Activated CD8-positive, alpha-beta memory T cell treated with anti-CD3 and anti-CD28 coated beads, Interleukin-2, amount 50 U/mL, for 24 hours (primary cell): ENCODE measurements at regions not wholly inside any gene's neighbourhood (a gene's known extent, or its start where the extent isn't known, plus 50 kb on each side); places are given as distances from the start of the nearest gene placed in this dataset.

ENCODE experiments used
- DNase-seq: peaks from one replicate; pipeline ENCODE4 v3.0.0-alpha.2; 2020; ENCODE audit errors: extremely low read depth

DNA sequence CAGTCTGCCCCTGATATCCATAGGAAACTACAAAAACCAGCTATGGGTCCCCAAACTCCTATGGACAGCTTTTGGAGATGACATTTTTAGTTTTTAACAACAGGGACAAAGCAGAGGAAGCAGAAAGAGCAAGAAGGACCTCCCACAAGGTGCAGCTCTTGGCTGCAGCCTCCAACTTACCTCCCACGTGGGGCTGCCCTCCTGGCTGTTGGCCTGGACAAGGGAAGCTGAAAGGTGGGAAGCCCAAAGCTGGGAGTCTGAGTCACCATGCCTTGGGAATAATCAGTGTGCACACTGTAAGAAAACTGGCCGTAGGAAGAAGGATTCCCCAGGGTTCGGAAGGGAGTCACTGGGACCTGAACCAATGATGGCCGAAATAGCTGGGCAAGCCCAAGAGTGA lies 51.8 kb upstream of the PAX1 start:
- DNase-seq = no peak

- no peak for DNase-seq
Observed at GRCh38 chr20:21643417-21643816, 62.0 kb upstream of the PAX1 start.

- no peak for DNase-seq
Observed at GRCh38 chr20:21640556-21640955, 64.9 kb upstream of the PAX1 start.

DNA sequence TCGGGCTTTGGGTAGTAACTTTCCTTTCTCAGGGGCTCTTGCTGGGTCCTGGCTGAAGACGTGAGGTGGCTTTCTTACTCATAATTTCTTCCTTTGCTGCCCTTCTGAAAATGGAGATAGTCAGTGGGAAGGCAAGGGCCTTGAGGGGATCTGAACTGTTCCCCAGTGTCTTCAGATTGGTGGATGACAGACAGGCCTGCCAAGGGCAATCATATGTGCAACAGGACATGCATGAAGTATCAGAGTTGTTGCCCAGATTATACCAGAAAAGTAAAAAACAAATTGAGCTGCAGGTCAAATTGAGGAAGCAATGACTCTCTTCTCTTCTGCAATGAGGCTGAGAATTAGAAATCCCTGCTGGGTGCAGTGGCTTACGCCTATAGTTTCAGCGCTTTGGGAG lies 71.6 kb upstream of the PAX1 start:
- DNase-seq = no peak

GRCh38 chr20:21632735-21633053 lies 72.8 kb upstream of the PAX1 start:
- no peak for DNase-seq

GRCh38 chr20:21632031-21632734 lies 73.3 kb upstream of the PAX1 start:
- no peak for DNase-seq

GRCh38 chr20:21628800-21629199 lies 76.7 kb upstream of the PAX1 start:
- DNase-seq = no peak

DNA sequence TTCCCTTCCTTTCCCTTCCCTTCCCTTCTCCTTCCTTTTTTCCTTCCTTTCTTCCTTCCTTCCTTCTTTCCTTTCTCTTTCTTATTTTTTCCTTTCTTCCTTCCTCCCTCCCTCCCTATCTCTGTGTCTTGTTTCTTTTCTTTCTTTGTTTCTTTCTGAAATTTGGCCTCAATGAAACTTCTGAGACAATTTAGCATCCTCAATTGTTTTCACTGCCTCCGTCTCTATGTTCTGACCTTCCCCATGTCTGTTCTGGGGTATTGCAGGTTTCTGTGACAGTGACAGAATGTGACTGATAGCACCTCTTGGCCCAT lies 81.7 kb upstream of the PAX1 start:
- no peak for DNase-seq

- DNase-seq = no peak
Observed at GRCh38 chr20:21623074-21623780, 82.2 kb upstream of the PAX1 start.

- no peak for DNase-seq
Observed at GRCh38 chr20:21622097-21622857, 83.2 kb upstream of the PAX1 start.

DNA sequence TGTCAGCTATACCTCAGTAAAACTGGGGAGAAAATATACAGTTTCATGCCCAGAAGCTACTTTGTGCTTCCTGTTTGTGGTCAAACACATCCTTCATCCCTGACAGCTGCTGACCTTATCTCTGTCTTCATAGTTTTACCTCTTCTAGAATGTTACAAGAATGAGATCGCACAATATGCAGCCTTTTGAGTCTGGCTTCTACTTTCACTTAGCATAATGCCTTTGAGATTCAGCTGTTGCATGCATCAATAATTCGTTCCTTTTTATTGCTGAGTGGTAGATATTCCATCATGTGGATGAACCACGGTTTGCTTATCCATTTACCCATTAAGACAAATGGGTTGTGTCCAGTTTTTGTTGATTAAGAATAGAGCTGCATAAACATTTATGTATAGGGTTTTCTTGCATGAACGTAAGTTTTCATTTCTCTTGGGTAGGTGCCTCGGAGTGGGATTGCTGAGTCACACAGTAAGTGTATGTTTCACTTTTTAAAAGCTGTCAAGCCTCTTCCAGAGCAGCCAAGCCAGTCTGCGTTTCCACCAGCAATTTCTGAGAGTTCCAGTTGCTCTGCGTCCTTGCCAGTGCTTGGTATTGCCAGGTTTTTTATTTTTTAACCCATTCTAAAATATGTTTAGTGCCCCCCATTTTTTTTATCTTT lies 86.6 kb upstream of the PAX1 start:
- no peak for DNase-seq

DNA sequence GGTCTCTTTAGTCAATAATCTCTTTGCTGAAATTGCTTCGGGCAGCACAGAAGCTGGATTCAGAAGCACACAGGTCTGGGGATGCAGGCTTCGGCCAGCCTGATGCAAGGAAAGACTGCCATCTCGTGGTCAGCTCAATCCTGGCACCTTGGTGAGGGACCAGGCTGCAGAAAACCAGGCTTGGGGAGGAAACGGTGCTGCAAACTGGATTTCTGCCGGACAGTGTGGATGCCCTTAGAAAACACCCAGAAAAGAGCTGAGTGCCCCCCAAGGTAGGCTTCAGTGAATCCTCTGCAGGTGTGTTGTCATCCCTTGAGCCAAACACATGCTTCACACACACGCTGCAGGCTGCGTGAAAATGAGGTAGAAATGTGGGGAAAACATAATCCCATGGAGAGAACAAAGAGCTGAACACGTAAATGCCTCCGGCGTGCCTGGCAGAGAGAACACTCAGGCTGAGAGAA lies 89.8 kb upstream of the PAX1 start:
- peak; percentile 6 for DNase-seq

- DNase-seq = no peak
Observed at GRCh38 chr20:21614980-21615379, 90.5 kb upstream of the PAX1 start.

DNA sequence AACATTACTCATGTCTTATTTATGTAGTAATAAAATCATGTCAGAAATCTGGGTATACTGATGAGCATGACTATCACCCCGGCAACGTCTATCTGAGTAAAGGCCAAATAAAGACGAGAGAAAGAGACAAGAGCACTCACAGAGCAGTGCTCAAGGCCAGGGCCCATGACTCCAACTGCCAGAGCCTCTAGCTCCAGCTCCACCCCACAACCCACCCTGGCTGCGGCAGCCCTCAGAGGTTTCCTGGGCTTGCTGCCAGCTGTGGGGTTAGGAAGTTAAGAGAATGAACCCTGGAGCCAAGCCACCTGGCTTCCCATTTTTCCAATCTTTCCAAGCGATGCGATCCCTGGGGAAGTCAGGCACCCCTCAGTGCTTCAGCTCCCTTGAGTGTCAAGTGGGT lies 92.0 kb upstream of the PAX1 start:
- DNase-seq = no peak

GRCh38 chr20:21609981-21610380 lies 95.5 kb upstream of the PAX1 start:
- DNase-seq = no peak

- no peak for DNase-seq
Observed at GRCh38 chr20:21609221-21609620, 95.4 kb upstream of the NKX2-2 start.

DNA sequence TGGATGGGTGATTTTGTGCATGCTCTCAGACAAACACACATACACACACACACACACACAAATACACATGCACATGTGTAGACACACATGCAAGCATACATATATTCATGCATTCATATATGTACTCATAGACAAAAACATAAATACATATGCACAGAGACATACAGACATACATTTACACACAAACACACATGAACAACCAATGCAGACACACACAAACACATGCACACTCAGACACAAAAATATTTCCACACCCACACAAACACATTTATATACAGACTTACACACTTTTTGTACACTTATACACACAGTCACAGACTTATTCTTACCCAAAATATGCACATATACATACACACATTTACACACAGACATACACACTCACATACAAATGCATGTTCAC lies 94.9 kb upstream of the NKX2-2 start:
- no peak for DNase-seq

- no peak for DNase-seq
Observed at GRCh38 chr20:21607971-21608725, 94.3 kb upstream of the NKX2-2 start.

- no peak for DNase-seq
Observed at GRCh38 chr20:21601799-21602198, 87.9 kb upstream of the NKX2-2 start.

DNA sequence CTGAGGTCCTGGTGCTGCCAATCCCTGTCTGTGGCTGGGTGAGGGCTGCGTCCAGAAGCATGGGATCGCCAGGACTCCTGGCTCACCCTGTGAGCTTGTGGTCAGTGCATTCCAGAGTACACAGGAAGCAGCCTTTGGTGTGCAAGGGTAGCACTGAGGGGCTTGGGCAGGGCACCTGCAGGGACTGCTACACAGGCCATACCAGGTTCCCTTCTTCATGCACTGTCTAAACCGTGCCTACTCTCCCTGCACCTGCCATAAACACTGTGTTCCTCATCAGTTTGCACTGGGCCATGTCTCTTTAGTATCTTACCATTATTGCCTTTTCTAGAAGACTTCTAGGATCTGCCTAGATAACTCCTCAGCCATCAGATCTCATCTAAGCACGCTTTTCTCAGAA lies 72.8 kb upstream of the NKX2-2 start:
- no peak for DNase-seq

DNA sequence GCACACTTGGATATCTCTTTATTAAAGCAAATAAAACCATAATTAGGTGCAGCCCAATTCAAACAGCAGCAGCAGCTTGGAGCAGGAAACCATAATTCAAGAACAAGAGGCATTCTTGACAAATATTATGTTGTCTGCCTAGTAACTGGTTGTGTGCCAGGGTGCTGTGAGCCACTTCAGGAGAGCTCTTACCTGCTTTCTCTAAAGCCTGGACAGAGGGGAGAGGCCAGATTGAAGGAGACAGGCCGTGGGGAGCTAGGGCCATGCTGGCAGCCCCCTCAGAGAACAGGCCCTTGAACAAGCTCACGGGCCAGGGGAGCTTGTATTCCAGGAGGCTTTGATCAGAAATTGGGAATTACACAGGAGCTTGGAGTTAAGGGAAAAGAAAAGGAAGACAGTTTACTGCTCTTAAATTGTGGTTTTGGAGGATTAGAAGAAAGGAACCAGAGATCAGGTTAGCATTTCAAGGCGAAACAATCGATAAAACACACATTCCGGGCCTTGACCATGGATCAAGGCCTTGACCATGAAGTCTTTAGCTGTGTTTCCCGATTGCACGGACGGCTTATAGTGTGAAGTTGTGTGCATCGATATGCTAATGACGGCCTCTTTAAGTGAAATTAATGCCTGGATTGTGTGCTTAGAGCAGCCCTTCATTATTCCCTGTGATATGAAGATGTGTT lies 69.8 kb upstream of the NKX2-2 start:
- DNase-seq = no peak
